PFSK-1 (cell line): ENCODE measurements at regions not wholly inside any gene's neighbourhood (a gene's known extent, or its start where the extent isn't known, plus 50 kb on each side); places are given as distances from the start of the nearest gene placed in this dataset.

ENCODE experiments used
- FOXP2 ChIP-seq: optimal IDR thresholded peaks from 2 replicates; pipeline ENCODE3; 2011; ENCODE audit warnings: borderline replicate concordance, control low read depth, inconsistent platforms; ENCODE audit not compliant: insufficient read depth; ENCODE audit errors: extremely low read length, extremely low read depth
- POLR2AphosphoS5 ChIP-seq: IDR thresholded peaks from 2 replicates; pipeline ENCODE4 v1.6.1; 2012; ENCODE audit warnings: low read depth, mild to moderate bottlenecking, control low read depth, low read length, moderate library complexity
- REST ChIP-seq, 2 experiments: IDR thresholded peaks; 2 replicates each; pipeline versions ENCODE4 v1.6.1 to v1.8.0; 2011 to 2012; ENCODE audit warnings: low read depth in 2 of 2, low read length in 2 of 2, control low read depth in 1 of 2, inconsistent platforms in 1 of 2, mild to moderate bottlenecking in 1 of 2, moderate library complexity in 1 of 2; ENCODE audit not compliant: insufficient read depth in 1 of 2
- SIN3A ChIP-seq: IDR thresholded peaks from 2 replicates; pipeline ENCODE4 v1.6.1; 2012; ENCODE audit warnings: mild to moderate bottlenecking, low read length, moderate library complexity, borderline replicate concordance; ENCODE audit not compliant: insufficient read depth
- TAF1 ChIP-seq: IDR thresholded peaks from 2 replicates; pipeline ENCODE4 v1.6.1; 2012; ENCODE audit warnings: low read length, control low read depth, borderline replicate concordance; ENCODE audit not compliant: insufficient read depth

- TF ChIP-seq SIN3A, result no peak
- no peak for TF ChIP-seq REST (IDR thresholded peaks at IDR 0.05; ENCODE audit: insufficient read depth in 1 of 2, low read depth in 2 of 2, low read length in 2 of 2)
- no peak for TF ChIP-seq TAF1
- TF ChIP-seq POLR2AphosphoS5, result no peak
- TF ChIP-seq FOXP2, result no peak
These were observed 280.2 kb downstream of the ADGRA3 start for GRCh38 chr4:22235698-22236097.

GRCh38 chr4:22233230-22233629, 282.6 kb downstream of the ADGRA3 start:
- TF ChIP-seq TAF1, result no peak
- TF ChIP-seq POLR2AphosphoS5, result no peak
- TF ChIP-seq SIN3A, result no peak
- no peak for TF ChIP-seq FOXP2
- no peak for TF ChIP-seq REST (IDR thresholded peaks at IDR 0.05; ENCODE audit: insufficient read depth in 1 of 2, low read depth in 2 of 2, low read length in 2 of 2)

GRCh38 chr4:22220965-22221364, 272.4 kb upstream of the KCNIP4 start:
- TF ChIP-seq TAF1, result no peak
- TF ChIP-seq REST (IDR thresholded peaks at IDR 0.05; ENCODE audit: insufficient read depth in 1 of 2, low read depth in 2 of 2, low read length in 2 of 2), result no peak
- TF ChIP-seq POLR2AphosphoS5, result no peak
- no peak for TF ChIP-seq SIN3A
- TF ChIP-seq FOXP2, result no peak

GRCh38 chr4:22217480-22217879, 268.9 kb upstream of the KCNIP4 start:
- TF ChIP-seq SIN3A (no peak), TAF1 (no peak), REST (IDR thresholded peaks at IDR 0.05; ENCODE audit: insufficient read depth in 1 of 2, low read depth in 2 of 2, low read length in 2 of 2) (no peak), POLR2AphosphoS5 (no peak), FOXP2 (no peak)

GRCh38 chr4:22216278-22216677, 267.7 kb upstream of the KCNIP4 start:
- no peak for TF ChIP-seq TAF1
- no peak for TF ChIP-seq FOXP2
- no peak for TF ChIP-seq REST (IDR thresholded peaks at IDR 0.05; ENCODE audit: insufficient read depth in 1 of 2, low read depth in 2 of 2, low read length in 2 of 2)
- TF ChIP-seq POLR2AphosphoS5, result no peak
- no peak for TF ChIP-seq SIN3A
